Neuronal stem cell (in vitro differentiated cells): ENCODE measurements at regions not wholly inside any gene's neighbourhood (a gene's known extent, or its start where the extent isn't known, plus 50 kb on each side); places are given as distances from the start of the nearest gene placed in this dataset.

Experiments
- DNase-seq: peaks from one replicate; pipeline ENCODE4 v3.0.0-alpha.2; 2013; ENCODE audit warnings: low spot score
- H2AFZ ChIP-seq: one replicate; pipeline ENCODE4 v1.6.1; 2013; ENCODE audit warnings: mild to moderate bottlenecking, low read length, inconsistent platforms
- H2AK5ac ChIP-seq: 2 replicates; pipeline ENCODE4 v1.6.1; 2013; ENCODE audit warnings: low read depth, mild to moderate bottlenecking, inconsistent platforms, low read length, moderate library complexity, mixed read lengths
- H2BK120ac ChIP-seq: 2 replicates; pipeline ENCODE4 v1.6.1; 2013; ENCODE audit warnings: low read depth, mild to moderate bottlenecking, inconsistent platforms, low read length, moderate library complexity, mixed read lengths
- H2BK12ac ChIP-seq: one replicate; pipeline ENCODE4 v1.6.1; 2013; ENCODE audit warnings: low read length, inconsistent platforms
- H2BK15ac ChIP-seq: 2 replicates; pipeline ENCODE4 v1.6.1; 2013; ENCODE audit warnings: mild to moderate bottlenecking, low read length, inconsistent platforms, mixed read lengths
- H2BK5ac ChIP-seq: one replicate; pipeline ENCODE4 v1.6.1; 2013; ENCODE audit warnings: inconsistent platforms, mild to moderate bottlenecking, low read length, moderate library complexity
- H3K14ac ChIP-seq: one replicate; pipeline ENCODE4 v1.6.1; 2013; ENCODE audit warnings: low read length, inconsistent platforms
- H3K18ac ChIP-seq: 2 replicates; pipeline ENCODE4 v1.6.1; 2013; ENCODE audit warnings: low read length, inconsistent platforms
- H3K23ac ChIP-seq: 2 replicates; pipeline ENCODE4 v1.6.1; 2013; ENCODE audit warnings: low read depth, mild to moderate bottlenecking, mixed read lengths, low read length, inconsistent platforms; ENCODE audit not compliant: poor library complexity
- H3K27ac ChIP-seq: replicated peaks from 3 replicates; pipeline ENCODE4 v1.5.1; 2013; ENCODE audit warnings: low read length, inconsistent platforms
- H3K27me3 ChIP-seq, 3 experiments: 2 replicates each; pipeline ENCODE4 v1.6.1; 2013; ENCODE audit warnings: low read length in 3 of 3, mild to moderate bottlenecking in 2 of 3, inconsistent platforms in 1 of 3, low read depth in 1 of 3, mixed read lengths in 1 of 3, moderate library complexity in 1 of 3; ENCODE audit not compliant: control insufficient read depth in 3 of 3, insufficient read depth in 3 of 3
- H3K36me3 ChIP-seq, 2 donors: replicated peaks in 1 of 2; 2 replicates each; pipeline ENCODE4 v1.6.1; 2013; ENCODE audit warnings: low read length in 2 of 2; ENCODE audit not compliant: control insufficient read depth in 2 of 2, insufficient read depth in 2 of 2
- H3K4ac ChIP-seq: 2 replicates; pipeline ENCODE4 v1.6.1; 2013; ENCODE audit warnings: inconsistent platforms, mild to moderate bottlenecking, low read length, moderate library complexity
- H3K4me1 ChIP-seq, 2 donors: 1 replicate in 1 of 2; 2 replicates in 1 of 2; pipeline ENCODE4 v1.6.1; 2013; ENCODE audit warnings: low read length in 2 of 2, low read depth in 1 of 2; ENCODE audit not compliant: control insufficient read depth in 2 of 2, insufficient read depth in 1 of 2
- H3K4me2 ChIP-seq: one replicate; pipeline ENCODE4 v1.6.1; 2013; ENCODE audit warnings: mild to moderate bottlenecking, low read length, inconsistent platforms; ENCODE audit not compliant: insufficient read depth, poor library complexity, severe bottlenecking
- H3K4me3 ChIP-seq, 2 donors: 2 replicates each; pipeline ENCODE4 v1.5.1; 2013; ENCODE audit warnings: low read length in 2 of 2, mild to moderate bottlenecking in 2 of 2, inconsistent platforms in 1 of 2, moderate library complexity in 1 of 2
- H3K79me1 ChIP-seq: one replicate; pipeline ENCODE4 v1.6.1; 2013; ENCODE audit warnings: low read depth, mild to moderate bottlenecking, inconsistent platforms, low read length, moderate library complexity
- H3K9ac ChIP-seq: one replicate; pipeline ENCODE4 v1.6.1; 2013; ENCODE audit warnings: mild to moderate bottlenecking, low read depth, low read length, inconsistent platforms; ENCODE audit not compliant: poor library complexity
- H3K9me3 ChIP-seq, 2 donors: replicated peaks in 1 of 2; 2 replicates each; pipeline versions ENCODE3 to v1.6.1; 2013; ENCODE audit warnings: low read length in 2 of 2, mild to moderate bottlenecking in 2 of 2, inconsistent platforms in 1 of 2, low read depth in 1 of 2, mixed read lengths in 1 of 2, moderate library complexity in 1 of 2; ENCODE audit not compliant: control insufficient read depth in 2 of 2, insufficient read depth in 1 of 2
- H4K8ac ChIP-seq: one replicate; pipeline ENCODE4 v1.6.1; 2013; ENCODE audit warnings: low read depth, mild to moderate bottlenecking, inconsistent platforms, low read length, moderate library complexity
- H4K91ac ChIP-seq: one replicate; pipeline ENCODE4 v1.6.1; 2013; ENCODE audit warnings: low read length, low read depth, mild to moderate bottlenecking, inconsistent platforms; ENCODE audit not compliant: poor library complexity
- WGBS, 2 donors: extraction: QIAGEN DNeasy Blood & Tissue Kit; methylation state at CpG; one replicate each; pipeline ENCODE4 v1.1.7; 2013; ENCODE audit warnings: missing lambda C conversion rate in 2 of 2, mixed read lengths in 1 of 2; ENCODE audit not compliant: insufficient read length in 2 of 2, insufficient replicate concordance in 1 of 2; ENCODE audit errors: extremely low coverage in 2 of 2; 5-methylcytosine and 5-hydroxymethylcytosine counted together

DNA sequence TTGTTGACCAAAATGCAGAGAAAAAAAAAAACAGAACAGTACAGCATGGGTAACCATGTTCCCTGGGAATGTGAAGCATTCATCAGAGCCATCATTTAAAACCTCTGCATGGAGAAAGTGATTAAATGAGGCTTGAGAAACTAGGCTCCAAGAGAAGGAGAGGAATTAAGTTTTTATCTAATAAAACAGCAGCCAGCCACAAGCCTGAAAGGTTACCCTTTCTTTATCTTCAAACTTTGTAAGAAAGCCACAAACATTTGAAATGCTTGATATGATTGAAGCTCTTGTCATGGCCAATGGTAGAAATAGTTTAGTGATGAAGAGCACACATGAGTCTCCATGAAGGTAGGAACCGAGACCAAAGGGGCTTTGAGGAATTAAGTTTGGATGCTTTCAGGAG is 144.9 kb upstream of the SYT1 start:
- Histone ChIP-seq H3K23ac (no peak overlapping the region), H3K27me3 (no peaks in the 10 kb centered on the region), H3K9ac (no peak overlapping the region), H3K4me3 (no peak overlapping the region), H3K18ac (no peak overlapping the region), H2AFZ (no peak overlapping the region), H2BK15ac (no peak overlapping the region), H4K8ac (no peak overlapping the region), H2BK120ac (no peak overlapping the region), H4K91ac (no peak overlapping the region), H3K9me3 (no peaks in the 10 kb centered on the region), H2AK5ac (no peak overlapping the region), H3K4me1 (no peaks in the 10 kb centered on the region), H2BK5ac (no peak overlapping the region), H3K4me2 (no peak overlapping the region), H3K79me1 (no peaks in the 10 kb centered on the region), H3K14ac (no peak overlapping the region), H2BK12ac (no peak overlapping the region), H3K27ac (no peak overlapping the region), H3K4ac (no peak overlapping the region), H3K36me3 (no peaks in the 10 kb centered on the region)
- DNase-seq, result no peak
- WGBS, 2 donors, result no CpG with 5 or more reads among the region's 1 CpG

DNA sequence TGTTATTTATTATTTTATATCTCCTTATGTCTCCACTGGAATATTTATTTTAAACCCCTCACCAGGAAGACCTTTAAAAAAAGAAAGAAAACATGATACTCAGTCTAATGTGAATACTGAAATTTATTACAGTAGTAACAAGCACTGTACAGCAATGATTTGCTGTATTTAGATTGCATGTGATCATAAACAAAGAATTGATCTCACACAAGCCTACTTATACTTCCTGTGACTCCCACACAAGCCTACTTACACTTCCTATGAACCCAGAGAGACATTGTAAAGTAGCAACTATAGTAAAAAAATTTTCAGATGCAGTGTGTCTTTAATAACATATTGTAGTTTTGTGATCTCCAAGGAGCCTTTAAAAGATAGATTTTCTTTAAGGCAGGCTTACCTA is 142.7 kb upstream of the SYT1 start:
- Histone ChIP-seq H3K18ac (no peak overlapping the region), H3K23ac (no peak overlapping the region), H3K14ac (no peak overlapping the region), H2BK12ac (no peak overlapping the region), H3K4me2 (no peak overlapping the region), H3K9me3 (no peaks in the 10 kb centered on the region), H3K79me1 (no peaks in the 10 kb centered on the region), H3K27ac (no peak overlapping the region), H3K4ac (no peak overlapping the region), H2AK5ac (no peak overlapping the region), H3K9ac (no peak overlapping the region), H3K27me3 (no peaks in the 10 kb centered on the region), H2BK5ac (no peak overlapping the region), H2BK120ac (no peak overlapping the region), H4K8ac (no peak overlapping the region), H4K91ac (no peak overlapping the region), H2BK15ac (no peak overlapping the region), H3K4me1 (peaks cover 1 to 5% of the 10 kb centered on the region in 2 donors), H3K36me3 (no peaks in the 10 kb centered on the region), H3K4me3 (no peak overlapping the region), H2AFZ (no peak overlapping the region)
- DNase-seq, result no peak

DNA sequence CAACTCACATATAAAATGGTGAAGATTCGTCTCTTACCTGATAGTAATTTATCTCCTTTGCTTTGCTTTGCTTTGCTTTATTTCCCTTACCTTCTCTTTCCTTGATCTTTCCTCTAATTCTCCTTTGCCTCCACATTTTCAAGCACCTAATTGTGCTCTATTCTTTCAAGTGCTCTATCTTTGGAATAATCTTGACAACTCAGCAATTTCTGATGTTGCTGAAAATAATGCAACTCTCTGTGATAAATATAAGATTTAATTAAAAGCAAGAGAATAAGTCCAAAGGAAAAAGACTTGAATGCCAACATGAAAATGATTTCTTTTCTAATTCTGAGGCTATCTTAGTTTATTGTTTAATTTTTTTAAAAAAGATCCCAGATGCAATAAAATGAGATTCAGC is 139.5 kb upstream of the SYT1 start:
- Histone ChIP-seq H2BK12ac (no peak overlapping the region), H3K4me2 (no peak overlapping the region), H3K4me1 (peaks cover 1 to 5% of the 10 kb centered on the region in 2 donors), H3K9ac (no peak overlapping the region), H3K14ac (no peak overlapping the region), H3K4ac (no peak overlapping the region), H3K27me3 (no peaks in the 10 kb centered on the region), H3K79me1 (no peaks in the 10 kb centered on the region), H3K4me3 (no peak overlapping the region), H2BK15ac (no peak overlapping the region), H3K18ac (no peak overlapping the region), H2AFZ (no peak overlapping the region), H3K9me3 (no peaks in the 10 kb centered on the region), H2BK5ac (no peak overlapping the region), H4K91ac (no peak overlapping the region), H4K8ac (no peak overlapping the region), H3K36me3 (no peaks in the 10 kb centered on the region), H3K27ac (no peak overlapping the region), H3K23ac (no peak overlapping the region), H2BK120ac (no peak overlapping the region), H2AK5ac (no peak overlapping the region)
- DNase-seq, result no peak
- WGBS, 2 donors, result no CpG with 5 or more reads among the region's 1 CpG

DNA sequence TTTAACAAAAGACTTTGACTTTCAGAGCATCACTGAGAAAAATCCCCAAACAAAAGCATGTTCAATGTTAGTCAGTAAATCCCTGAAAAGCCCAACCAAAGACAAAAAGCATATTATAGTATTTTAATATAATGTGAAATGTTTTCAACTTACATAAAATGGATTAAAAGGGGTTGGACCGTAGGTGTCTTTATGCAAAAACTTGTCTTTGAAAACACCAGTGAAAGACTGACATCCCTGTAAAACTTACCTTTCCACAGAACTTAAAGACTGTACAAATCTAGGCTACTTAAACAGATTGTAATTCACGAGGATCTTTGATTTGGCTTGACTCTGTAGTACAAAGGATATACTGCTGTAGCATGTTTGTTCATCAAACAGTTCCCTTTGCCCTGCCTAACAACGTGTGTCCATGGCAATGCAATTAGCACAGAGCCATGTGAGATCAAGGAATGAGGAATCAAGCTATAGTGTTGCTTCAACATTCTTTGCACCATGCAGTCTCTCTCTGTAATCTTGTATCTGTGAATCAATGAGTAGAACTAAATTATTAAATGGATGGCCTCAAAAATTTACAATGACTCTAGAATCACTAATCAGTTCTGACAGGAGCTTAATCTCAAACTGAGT is 138.5 kb upstream of the SYT1 start:
- DNase-seq, result no peak
- Histone ChIP-seq H2AK5ac (no peak overlapping the region), H3K23ac (no peak overlapping the region), H2BK5ac (no peak overlapping the region), H2BK120ac (no peak overlapping the region), H3K4me2 (no peak overlapping the region), H3K18ac (no peak overlapping the region), H4K91ac (no peak overlapping the region), H3K9ac (no peak overlapping the region), H3K4me3 (no peak overlapping the region), H2BK12ac (no peak overlapping the region), H3K27ac (no peak overlapping the region), H3K36me3 (no peaks in the 10 kb centered on the region), H2BK15ac (no peak overlapping the region), H2AFZ (peak overlapping the region; percentile 41), H4K8ac (no peak overlapping the region), H3K14ac (no peak overlapping the region), H3K4me1 (peaks cover 1 to 5% of the 10 kb centered on the region in 2 donors), H3K79me1 (no peaks in the 10 kb centered on the region), H3K27me3 (no peaks in the 10 kb centered on the region), H3K4ac (no peak overlapping the region), H3K9me3 (no peaks in the 10 kb centered on the region)
- WGBS, 2 donors, result no CpG with 5 or more reads among the region's 3 CpGs
